Small intestine (tissue), 7 donors: ENCODE measurements at regions not wholly inside any gene's neighbourhood (a gene's known extent, or its start where the extent isn't known, plus 50 kb on each side); places are given as distances from the start of the nearest gene placed in this dataset.
"Not testable (repeated sequence)": the region's sequence is repeated elsewhere in the genome, so short reads cannot be mapped to it uniquely, and the experiment has no call there.

Experiments used
- DNase-seq, 2 donors: peaks; one replicate each; pipeline versions ENCODE4 v3.0.0 to v3.0.0-alpha.2; 2013
- FAIRE-seq: peaks from 2 replicates; lab custom pipeline; 2012; peaks lifted over from hg19 to GRCh38; lab: Jason Lieb, UNC
- H3K27ac ChIP-seq, 3 donors: one replicate each; pipeline ENCODE4 v1.5.1; 2013; ENCODE audit warnings: low read length in 2 of 3, mild to moderate bottlenecking in 2 of 3, control low read depth in 1 of 3, inconsistent platforms in 1 of 3, low read depth in 1 of 3, moderate library complexity in 1 of 3
- H3K27me3 ChIP-seq, 3 donors: one replicate each; pipeline ENCODE4 v1.6.1; 2013; ENCODE audit warnings: low read length in 3 of 3, inconsistent platforms in 1 of 3; ENCODE audit not compliant: control insufficient read depth in 3 of 3, insufficient read depth in 3 of 3
- H3K36me3 ChIP-seq, 3 donors: one replicate each; pipeline ENCODE4 v1.6.1; 2013; ENCODE audit warnings: low read length in 3 of 3, inconsistent platforms in 1 of 3, low read depth in 1 of 3, mild to moderate bottlenecking in 1 of 3, moderate library complexity in 1 of 3; ENCODE audit not compliant: control insufficient read depth in 3 of 3, insufficient read depth in 2 of 3
- H3K4me1 ChIP-seq, 3 donors: one replicate each; pipeline ENCODE4 v1.6.1; 2013; ENCODE audit warnings: low read length in 2 of 3, inconsistent platforms in 1 of 3, low read depth in 1 of 3, mild to moderate bottlenecking in 1 of 3, moderate library complexity in 1 of 3; ENCODE audit not compliant: control insufficient read depth in 3 of 3, insufficient read depth in 2 of 3
- H3K4me3 ChIP-seq, 3 donors: one replicate each; pipeline ENCODE4 v1.5.1; 2013; ENCODE audit warnings: low read length in 3 of 3, control low read depth in 1 of 3, inconsistent platforms in 1 of 3, low read depth in 1 of 3, mild to moderate bottlenecking in 1 of 3, moderate library complexity in 1 of 3
- H3K9me3 ChIP-seq, 2 donors: one replicate each; pipeline ENCODE4 v1.6.1; 2013; ENCODE audit warnings: low read depth in 1 of 2, low read length in 1 of 2; ENCODE audit not compliant: control insufficient read depth in 2 of 2, insufficient read depth in 1 of 2
- whole genome bisulfite sequencing, 3 donors: extraction: QIAGEN DNeasy Blood & Tissue Kit; methylation state at CpG; one replicate each; pipeline ENCODE4 v1.1.7; 2013; 5-methylcytosine and 5-hydroxymethylcytosine counted together
- donor health status: healthy with polysubstance abuse.
- donor health status: control.
- donor health status: control.
- donor health status: Bipolar disorder and iron deficiency.
- donor health status: healthy.

- not testable (repeated sequence) for H3K27ac ChIP-seq, H3K27me3 ChIP-seq, DNase-seq, FAIRE-seq, H3K4me1 ChIP-seq, H3K4me3 ChIP-seq, H3K36me3 ChIP-seq
- H3K9me3 ChIP-seq = peaks cover 0 to 27% of the 10 kb centered on the region in 2 donors
- 61 to 74% (median 71%) methylated on average over 9 of the region's 9 CpGs for WGBS, 3 donors
These were observed 862.8 kb downstream of the TMEM121 start for GRCh38 chr14:106389186-106389585.

GRCh38 chr14:106390401-106390800 lies 864.0 kb downstream of the TMEM121 start:
- no peak overlapping the region for H3K4me3 ChIP-seq
- DNase-seq (no peak), FAIRE-seq (no peak)
- 82 to 86% (median 85%) methylated on average over 6 of the region's 6 CpGs for WGBS, 3 donors
- H3K36me3 ChIP-seq = no peaks in the 10 kb centered on the region
- no peaks in the 10 kb centered on the region for H3K27me3 ChIP-seq
- peaks cover 0 to 27% of the 10 kb centered on the region in 2 donors for H3K9me3 ChIP-seq
- H3K27ac ChIP-seq = no peak overlapping the region
- no peaks in the 10 kb centered on the region for H3K4me1 ChIP-seq

GRCh38 chr14:106390947-106391346 lies 864.6 kb downstream of the TMEM121 start:
- Histone ChIP-seq H3K27me3 (no peaks in the 10 kb centered on the region), H3K4me3 (no peak overlapping the region), H3K4me1 (no peaks in the 10 kb centered on the region), H3K27ac (no peak overlapping the region), H3K36me3 (no peaks in the 10 kb centered on the region), H3K9me3 (peaks cover 0 to 31% of the 10 kb centered on the region in 2 donors)
- DNase-seq = no peak
- 59 to 79% (median 69%) methylated on average over 6 of the region's 6 CpGs for WGBS, 3 donors
- FAIRE-seq = no peak

GRCh38 chr14:106393742-106394141 lies 867.4 kb downstream of the TMEM121 start:
- 60 to 70% (median 69%) methylated on average over 2 of the region's 2 CpGs for WGBS, 3 donors
- H3K4me3 ChIP-seq = no peak overlapping the region
- FAIRE-seq = no peak

GRCh38 chr14:106395456-106396050 lies 869.2 kb downstream of the TMEM121 start:
- peak overlapping the region in 1 of 3 donors; percentile 26 for H3K27ac ChIP-seq
- H3K9me3 ChIP-seq = peaks cover 0 to 32% of the 10 kb centered on the region in 2 donors
- DNase-seq (peak in 1 of 2 donors; percentile 21), FAIRE-seq (no peak)
- no peak overlapping the region for H3K4me3 ChIP-seq
- H3K27me3 ChIP-seq = no peaks in the 10 kb centered on the region
- no peaks in the 10 kb centered on the region for H3K36me3 ChIP-seq
- WGBS, 3 donors = 46 to 55% (median 48%) methylated on average over 5 of the region's 5 CpGs
- H3K4me1 ChIP-seq = no peaks in the 10 kb centered on the region

More at GRCh38 chr14:106393742-106394141, 867.4 kb downstream of the TMEM121 start:
- no peak for DNase-seq
- Histone ChIP-seq H3K27ac (no peak overlapping the region), H3K36me3 (no peaks in the 10 kb centered on the region), H3K27me3 (no peaks in the 10 kb centered on the region), H3K4me1 (no peaks in the 10 kb centered on the region), H3K9me3 (peaks cover 0 to 40% of the 10 kb centered on the region in 2 donors)

GRCh38 chr14:106396999-106397398 lies 870.6 kb downstream of the TMEM121 start:
- FAIRE-seq = no peak
- 57 to 69% (median 67%) methylated on average over 4 of the region's 4 CpGs for WGBS, 3 donors
- H3K36me3 ChIP-seq = no peaks in the 10 kb centered on the region
- no peaks in the 10 kb centered on the region for H3K4me1 ChIP-seq
- H3K9me3 ChIP-seq = peaks cover 0 to 21% of the 10 kb centered on the region in 2 donors
- H3K27ac ChIP-seq = peak overlapping the region in 1 of 3 donors; percentile 41
- DNase-seq = no peak
- H3K4me3 ChIP-seq = no peak overlapping the region
- no peaks in the 10 kb centered on the region for H3K27me3 ChIP-seq

- WGBS, 3 donors = 55 to 83% (median 72%) methylated on average over 19 to 42 of the region's 42 CpGs
- H3K4me1 ChIP-seq, FAIRE-seq: not testable (repeated sequence)
These were observed 872.5 kb downstream of the TMEM121 start for GRCh38 chr14:106398931-106399331.

GRCh38 chr14:106401316-106401715 lies 874.9 kb downstream of the TMEM121 start:
- H3K36me3 ChIP-seq, H3K27ac ChIP-seq, H3K9me3 ChIP-seq, H3K4me3 ChIP-seq, DNase-seq, FAIRE-seq, H3K4me1 ChIP-seq, H3K27me3 ChIP-seq: not testable (repeated sequence)
- 84 to 95% (median 94%) methylated on average over 42 to 46 of the region's 46 CpGs for WGBS, 3 donors

More at GRCh38 chr14:106398931-106399331, 872.5 kb downstream of the TMEM121 start:
- H3K36me3 ChIP-seq, H3K27ac ChIP-seq, H3K27me3 ChIP-seq, H3K4me3 ChIP-seq, DNase-seq: not testable (repeated sequence)
- H3K9me3 ChIP-seq = peaks cover 0 to 13% of the 10 kb centered on the region in 2 donors

- not testable (repeated sequence) for H3K36me3 ChIP-seq, H3K27me3 ChIP-seq, FAIRE-seq, H3K4me3 ChIP-seq, H3K4me1 ChIP-seq, DNase-seq, H3K27ac ChIP-seq, H3K9me3 ChIP-seq
- 49 to 55% (median 52%) methylated on average over 9 of the region's 9 CpGs for WGBS, 3 donors
These were observed 883.8 kb downstream of the TMEM121 start for GRCh38 chr14:106410229-106410628.
